ENCODE measurements at regions not wholly inside any gene's neighbourhood (a gene's known extent, or its start where the extent isn't known, plus 50 kb on each side); places are given as distances from the start of the nearest gene placed in this dataset.

DNA sequence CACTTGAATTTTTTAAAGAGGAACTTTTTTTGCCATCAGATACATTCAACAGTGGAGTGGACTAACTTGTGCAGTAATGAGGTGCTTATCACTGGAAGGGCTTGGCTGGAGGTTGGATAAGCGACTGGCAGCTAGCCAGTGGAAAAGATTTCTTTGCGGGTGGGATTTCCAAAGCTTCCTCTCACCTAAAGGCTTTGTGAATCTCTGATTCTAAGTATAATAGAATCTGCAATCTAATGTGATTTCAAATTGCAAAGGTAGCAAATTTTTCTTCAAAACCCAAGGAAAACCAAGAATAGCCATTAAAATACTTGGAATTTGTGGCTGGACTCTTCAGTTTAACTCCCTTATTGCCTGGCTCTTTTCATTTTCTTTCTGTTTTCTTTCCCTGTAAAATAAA is 460.4 kb upstream of the MARCKS start:
- no peak for DNase-seq

- no peak for DNase-seq
Observed at GRCh38 chr6:113397236-113397635, 459.9 kb upstream of the MARCKS start.

DNA sequence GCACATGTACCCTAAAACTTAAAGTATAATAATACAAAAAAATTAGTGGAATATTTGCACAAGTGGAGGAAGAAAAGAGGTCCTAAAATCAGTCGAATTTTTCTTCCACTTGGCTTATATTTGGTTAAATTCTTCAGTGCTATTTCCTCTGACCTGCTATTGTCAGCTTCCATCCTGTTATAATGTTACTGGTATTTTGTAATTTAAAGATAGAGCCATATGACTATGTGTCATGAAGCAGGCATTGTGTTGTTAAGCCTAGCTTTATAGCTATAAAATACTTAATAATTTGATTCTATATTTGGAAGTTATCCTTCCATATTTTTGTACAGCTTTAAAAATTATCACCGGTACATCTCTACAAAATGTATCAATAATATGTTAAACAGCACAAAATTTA is 455.9 kb upstream of the MARCKS start:
- no peak for DNase-seq

DNA sequence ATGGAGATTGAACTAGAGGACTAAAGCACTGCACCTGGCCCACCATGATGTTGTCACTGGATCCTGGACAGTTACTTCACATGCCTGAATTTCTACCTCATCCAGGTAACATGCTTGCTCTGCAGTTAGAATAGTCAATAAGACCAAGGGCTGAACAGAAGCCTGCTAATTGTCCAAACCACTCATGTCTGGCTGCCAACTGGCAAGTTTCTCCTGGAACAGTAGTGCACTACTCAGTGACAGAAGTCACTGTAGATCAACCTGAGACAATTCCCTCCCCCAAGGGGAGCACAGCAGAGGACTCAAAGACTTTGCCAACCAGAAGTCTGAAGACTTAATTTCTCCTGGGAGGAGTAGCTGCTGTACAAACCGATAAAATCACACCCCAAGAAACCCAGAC is 454.6 kb upstream of the MARCKS start:
- DNase-seq = no peak

GRCh38 chr6:113403966-113404595 is 453.1 kb upstream of the MARCKS start:
- DNase-seq = no peak

DNA sequence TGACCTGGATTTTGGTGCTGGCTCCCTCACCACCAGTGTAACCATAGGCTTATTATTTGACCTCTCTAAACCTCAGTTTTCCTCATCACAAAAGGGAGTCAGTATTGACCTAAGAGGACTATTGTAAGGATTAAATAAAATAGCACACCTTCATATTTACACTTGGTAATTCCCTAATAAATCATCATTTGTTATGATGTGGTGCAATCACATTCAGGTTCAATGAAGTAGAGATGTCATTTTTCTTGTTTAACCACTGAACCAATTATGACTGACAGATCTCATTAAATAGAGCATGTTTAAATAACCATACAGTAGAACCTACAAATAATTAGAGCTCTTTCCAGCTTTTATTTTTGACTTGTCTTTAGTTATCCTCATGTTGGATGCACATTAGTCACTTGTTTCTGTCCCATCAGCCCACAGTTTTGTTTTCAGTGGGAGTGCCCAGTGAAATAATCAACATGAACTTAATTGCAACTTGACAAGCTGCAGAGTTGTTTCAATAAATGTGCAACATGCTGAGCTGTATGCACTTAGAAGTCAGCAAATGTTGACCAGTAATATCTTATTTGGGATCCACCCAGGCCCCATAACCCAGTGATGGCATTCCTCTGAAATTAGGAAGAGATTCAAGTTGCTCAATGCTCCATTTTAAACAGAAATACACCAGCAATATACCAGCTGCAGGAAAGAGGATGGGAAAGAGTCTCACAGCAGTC is 451.7 kb upstream of the MARCKS start:
- DNase-seq = no peak

DNA sequence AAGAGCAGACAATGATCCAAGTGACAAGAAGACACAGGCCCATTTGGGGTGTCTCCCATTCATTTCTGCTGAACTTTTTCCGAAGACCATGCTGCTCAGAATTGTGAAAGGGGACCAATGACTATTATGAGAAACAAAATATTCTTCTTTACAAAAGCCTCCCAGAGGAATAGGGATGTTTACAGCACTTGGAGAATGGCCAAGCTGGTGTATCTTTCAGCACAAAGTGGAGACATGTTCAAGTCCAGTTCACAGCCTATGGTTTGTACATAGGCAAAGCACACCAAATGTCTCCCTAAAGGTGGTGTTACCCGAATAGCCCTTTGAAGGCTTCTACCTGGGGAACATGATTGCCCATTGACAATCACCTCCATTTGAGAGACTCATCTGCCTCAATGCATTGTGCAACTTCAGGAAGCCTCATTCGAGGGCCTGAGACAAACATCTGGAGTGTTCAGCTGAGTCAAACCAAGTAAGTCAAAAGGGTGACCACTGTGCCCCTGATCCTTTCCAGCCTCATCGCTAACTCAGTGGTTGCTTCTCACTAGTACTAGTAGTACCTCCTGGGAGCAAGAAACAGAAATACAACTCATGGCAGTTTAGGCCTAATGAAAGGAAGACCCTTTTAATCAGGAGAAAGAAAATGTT is 451.0 kb upstream of the MARCKS start:
- no peak for DNase-seq

DNA sequence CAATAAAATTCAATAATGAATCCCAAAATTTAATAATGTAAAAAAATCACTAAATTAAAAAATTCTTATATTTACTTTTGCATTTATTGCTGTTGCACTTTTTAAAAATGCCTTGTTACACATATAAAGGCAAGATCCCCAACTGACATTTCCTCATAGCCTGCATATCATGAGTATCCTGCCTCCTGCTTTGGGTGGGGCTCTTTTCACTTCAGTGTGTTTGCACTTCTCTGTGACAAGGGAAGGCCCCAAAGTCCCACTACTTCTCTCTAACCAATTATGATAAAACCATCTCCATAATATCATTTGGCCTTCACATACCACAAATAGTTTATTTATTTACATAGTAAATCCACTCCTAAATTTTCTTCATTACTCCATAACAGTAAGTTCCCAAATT is 446.1 kb upstream of the MARCKS start:
- peak; percentile 16 to 20 for DNase-seq

GRCh38 chr6:113412589-113413357 is 444.4 kb upstream of the MARCKS start:
- DNase-seq = no peak

DNA sequence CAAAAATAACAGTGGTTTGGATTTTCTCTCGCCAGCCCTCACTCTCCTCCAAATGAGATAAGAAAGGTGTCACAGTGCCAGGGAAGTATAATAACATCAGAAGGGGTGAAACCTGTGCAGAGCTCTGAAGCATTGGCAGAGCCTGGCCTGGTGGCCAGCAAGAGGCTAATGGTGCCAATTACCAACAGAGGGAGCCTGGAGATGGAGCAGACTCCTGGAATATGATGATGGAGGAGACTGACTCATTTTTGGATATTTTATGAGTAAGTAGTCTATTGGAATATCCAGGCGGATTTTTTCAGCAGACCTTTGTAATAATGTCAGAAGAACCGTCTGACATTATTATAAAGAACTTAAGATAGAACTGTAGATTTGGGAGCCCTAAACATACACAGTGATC is 442.6 kb upstream of the MARCKS start:
- DNase-seq = peak; percentile 12 to 20

GRCh38 chr6:113416170-113416569 is 441.0 kb upstream of the MARCKS start:
- no peak for DNase-seq

DNA sequence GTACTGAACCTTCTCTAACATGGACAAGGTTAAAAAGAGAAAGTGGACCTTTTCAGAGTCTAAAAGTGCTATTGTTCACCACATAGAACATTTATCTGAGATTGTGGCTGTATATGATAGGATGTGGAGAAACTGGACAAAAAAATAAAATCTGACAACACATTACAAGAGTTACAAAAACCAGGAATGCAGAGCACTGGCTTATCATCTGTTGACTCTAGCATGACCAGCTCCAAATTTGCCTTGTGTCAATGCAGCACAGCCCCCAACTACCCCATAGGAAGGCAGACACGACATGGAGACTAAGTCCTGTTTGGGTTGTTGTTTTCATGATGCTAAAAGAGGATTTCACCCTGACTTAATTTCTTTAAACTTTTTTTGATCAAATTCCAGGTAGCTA is 436.9 kb upstream of the MARCKS start:
- no peak for DNase-seq

- DNase-seq = no peak
Observed at GRCh38 chr6:113421997-113422396, 435.1 kb upstream of the MARCKS start.

GRCh38 chr6:113423956-113424355 is 433.2 kb upstream of the MARCKS start:
- DNase-seq = no peak

DNA sequence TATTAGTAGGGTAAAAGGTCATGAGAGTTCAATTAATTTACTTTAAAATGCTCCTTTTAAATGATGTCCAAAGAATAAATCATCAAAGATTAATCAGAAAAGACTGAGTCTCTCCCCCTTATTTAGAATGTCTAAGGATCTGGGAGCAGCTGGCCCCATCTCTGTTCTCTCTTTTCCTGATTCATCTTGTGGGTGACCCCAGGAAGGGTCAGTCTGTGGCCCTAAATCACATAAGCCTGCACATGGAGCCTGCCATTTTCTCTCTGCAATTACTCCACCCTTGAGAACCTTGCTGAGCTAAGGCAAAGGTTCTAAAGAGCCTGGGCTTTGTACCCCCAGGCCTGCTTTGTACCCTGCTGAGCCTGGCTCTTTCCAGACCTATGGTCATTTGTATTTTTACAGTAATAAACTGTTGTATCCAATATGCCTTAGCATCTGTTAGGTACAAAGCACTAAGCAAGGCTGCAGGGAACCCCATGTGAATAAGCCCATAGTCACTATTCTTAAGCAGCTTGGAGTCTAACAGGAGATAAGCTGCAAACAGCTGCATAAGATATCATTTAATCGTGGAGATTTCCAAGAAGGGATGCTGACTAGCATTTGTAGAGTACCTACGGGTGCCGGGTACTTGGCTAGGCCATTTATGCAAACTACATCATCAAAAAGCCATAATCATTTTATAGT is 431.0 kb upstream of the MARCKS start:
- DNase-seq = no peak

DNA sequence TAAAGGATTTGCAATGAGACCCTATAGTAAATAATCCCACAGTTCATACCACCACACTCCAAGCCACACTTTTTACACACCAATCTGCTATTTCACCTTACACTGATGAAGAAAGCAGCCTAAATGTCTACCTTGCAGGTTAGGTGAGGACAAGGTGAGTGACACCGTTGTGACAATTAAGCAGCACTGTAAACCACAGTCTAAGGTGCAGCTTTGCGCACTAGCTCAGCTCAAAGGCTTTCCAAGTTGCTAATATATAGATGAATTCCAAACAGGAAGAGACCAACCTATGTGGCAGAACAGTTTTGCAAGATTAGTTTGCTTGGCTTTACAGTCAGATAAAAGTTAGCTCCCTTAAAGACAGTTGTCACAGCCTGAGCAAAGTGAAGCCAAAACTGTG is 429.5 kb upstream of the MARCKS start:
- no peak for DNase-seq

DNA sequence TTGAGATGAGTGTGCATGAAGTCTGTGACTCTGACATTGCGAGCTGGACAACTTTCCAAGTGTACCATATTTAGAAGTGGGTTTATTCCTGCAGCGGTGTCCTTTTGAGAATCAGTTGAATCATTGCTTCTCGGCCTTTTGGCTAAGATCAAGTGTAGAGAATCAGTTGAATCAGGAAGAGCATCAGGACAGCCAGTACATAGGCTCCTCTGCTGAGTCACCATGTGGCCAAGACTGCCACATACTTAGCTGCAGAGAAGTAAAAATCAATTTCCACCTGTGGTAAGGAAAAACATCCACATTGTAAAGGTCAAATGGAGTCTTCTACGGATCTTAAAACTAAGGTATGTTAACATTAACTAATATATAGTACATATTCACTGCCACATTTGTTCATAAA is 428.4 kb upstream of the MARCKS start:
- DNase-seq = no peak

GRCh38 chr6:113432521-113433334 is 424.4 kb upstream of the MARCKS start:
- peak; percentile 87 to 90 for DNase-seq

DNA sequence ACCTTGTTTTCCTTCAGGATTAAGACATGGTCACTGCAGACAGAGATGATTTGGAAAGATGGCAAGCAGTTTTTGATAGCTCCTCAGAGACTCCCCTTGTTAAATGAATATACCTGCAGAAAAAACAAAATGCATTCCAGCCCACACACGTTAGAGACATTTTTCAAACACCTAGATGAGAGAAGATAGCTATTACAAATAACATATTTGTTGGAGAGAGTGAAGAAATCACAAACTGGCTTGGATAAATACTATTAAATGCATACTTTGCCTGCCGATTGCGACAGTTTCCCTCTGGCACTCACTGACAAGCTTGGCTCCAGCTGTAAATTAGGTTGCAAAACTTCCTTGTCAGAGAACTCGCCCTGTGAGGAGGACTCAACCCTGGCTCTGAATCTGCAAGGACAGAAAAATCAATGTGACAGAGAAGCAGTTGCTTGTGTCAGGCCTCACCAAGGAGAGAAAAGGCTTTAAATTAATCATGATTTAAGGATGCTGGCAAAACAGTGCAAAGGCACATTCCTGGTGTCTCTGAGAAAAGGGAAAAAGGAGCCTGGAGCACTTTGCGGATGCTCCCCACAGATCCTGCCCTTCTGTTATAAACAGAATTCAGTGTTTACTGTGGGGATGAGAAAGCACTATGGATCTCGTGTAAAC is 423.7 kb upstream of the MARCKS start:
- peak; percentile 96 to 98 for DNase-seq

- no peak for DNase-seq
Observed at GRCh38 chr6:113434641-113435040, 422.5 kb upstream of the MARCKS start.

DNA sequence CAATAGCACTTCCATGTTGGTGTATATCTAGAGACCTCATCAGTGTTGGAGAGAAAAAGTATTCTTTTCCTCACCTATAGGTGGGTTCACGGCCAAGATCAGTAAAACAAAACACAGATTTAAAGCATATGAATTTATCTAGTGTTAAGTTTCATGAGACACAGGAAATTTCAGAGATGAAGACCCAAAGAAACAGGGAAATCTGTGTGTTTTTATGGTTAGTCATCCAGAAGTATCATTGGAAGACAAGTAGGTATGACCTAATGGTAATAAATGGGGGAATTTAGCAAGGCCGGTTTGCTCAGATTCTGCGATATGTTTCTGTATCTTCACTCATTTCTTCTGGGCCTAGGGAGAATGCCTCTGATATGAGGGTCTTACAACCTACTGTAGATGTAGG is 419.6 kb upstream of the MARCKS start:
- no peak for DNase-seq

DNA sequence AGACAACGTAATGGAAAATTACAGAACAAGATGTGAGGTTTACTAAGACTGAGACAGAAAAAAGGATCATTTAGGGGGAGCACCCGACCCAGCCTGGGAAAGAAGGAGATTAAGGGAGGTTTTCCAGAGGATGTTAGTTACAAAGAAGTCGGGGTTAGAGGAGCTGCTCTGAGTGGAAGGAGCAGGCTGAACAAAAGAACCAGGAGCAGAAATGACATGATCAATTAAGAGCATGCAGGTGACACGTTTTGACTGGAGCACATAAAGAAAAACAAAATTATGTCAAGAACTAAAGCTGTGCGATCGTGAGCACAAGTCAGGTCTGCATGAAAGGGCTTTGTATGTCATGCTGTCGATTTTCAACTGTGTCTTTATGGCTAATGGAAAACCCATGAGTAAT is 417.3 kb upstream of the MARCKS start:
- no peak for DNase-seq

Measured in AML-193 (cell line).